Kidney (tissue), 13 donors: ENCODE measurements at regions not wholly inside any gene's neighbourhood (a gene's known extent, or its start where the extent isn't known, plus 50 kb on each side); places are given as distances from the start of the nearest gene placed in this dataset.

Experiments used
- DNase-seq, 5 donors: peaks; one replicate each; pipeline ENCODE4 v3.0.0-alpha.2; 2013 to 2020
- FAIRE-seq: peaks from 2 replicates; lab custom pipeline; 2012; peaks lifted over from hg19 to GRCh38; lab: Jason Lieb, UNC
- H3K27ac ChIP-seq, 2 donors: one replicate each; pipeline ENCODE4 v1.7.0; 2013; ENCODE audit warnings: low read depth in 2 of 2, low read length in 2 of 2, inconsistent platforms in 1 of 2
- H3K27me3 ChIP-seq: one replicate; pipeline ENCODE4 v1.7.1; 2013; ENCODE audit warnings: low read length, inconsistent platforms; ENCODE audit not compliant: control insufficient read depth, insufficient read depth
- H3K36me3 ChIP-seq, 3 donors: one replicate each; pipeline versions ENCODE4 v1.7.0 to v1.7.1; 2013; ENCODE audit warnings: low read length in 3 of 3, control low read depth in 1 of 3, inconsistent platforms in 1 of 3; ENCODE audit not compliant: insufficient read depth in 3 of 3, control insufficient read depth in 2 of 3
- H3K4me1 ChIP-seq, 3 donors: one replicate each; pipeline versions ENCODE4 v1.7.0 to v1.7.1; 2013; ENCODE audit warnings: low read length in 3 of 3, inconsistent platforms in 1 of 3, low read depth in 1 of 3; ENCODE audit not compliant: control insufficient read depth in 2 of 3, insufficient read depth in 2 of 3
- H3K4me3 ChIP-seq, 3 donors: one replicate each; pipeline versions ENCODE4 v1.7.0 to v1.8.1; 2013; ENCODE audit warnings: low read length in 3 of 3, control low read depth in 1 of 3, inconsistent platforms in 1 of 3
- H3K9ac ChIP-seq, 3 donors: one replicate each; pipeline versions ENCODE4 v1.7.0 to v1.7.1; 2013; ENCODE audit warnings: low read length in 3 of 3, control low read depth in 1 of 3, inconsistent platforms in 1 of 3
- H3K9me3 ChIP-seq, 3 donors: one replicate each; pipeline versions ENCODE4 v1.7.0 to v1.7.1; 2013; ENCODE audit warnings: low read length in 3 of 3, control low read depth in 1 of 3, inconsistent platforms in 1 of 3; ENCODE audit not compliant: control insufficient read depth in 2 of 3, insufficient read depth in 1 of 3
- intact Hi-C: fragments of 100-400 bp; cut with DNase I; formaldehyde crosslinking; loops from one replicate; pipeline ENCODE4 v1.11.1; 2022
- TF ChIP-seq, protein P1 (sequence below): IDR thresholded peaks from 3 replicates; pipeline ENCODE4 v1.5.1; 2012; ENCODE audit warnings: mild to moderate bottlenecking, moderate library complexity, borderline replicate concordance; ENCODE audit not compliant: insufficient read depth; ENCODE audit errors: extremely low read depth
- donor health status: control.
- donor health status: control.
- donor health status: control.
- donor health status: control.
- donor health status: control.
- donor health status: DM: yes; HTN: yes; CAD: no.
- donor health status: Normal renal cell carcinoma (clear cell type).

DNA sequence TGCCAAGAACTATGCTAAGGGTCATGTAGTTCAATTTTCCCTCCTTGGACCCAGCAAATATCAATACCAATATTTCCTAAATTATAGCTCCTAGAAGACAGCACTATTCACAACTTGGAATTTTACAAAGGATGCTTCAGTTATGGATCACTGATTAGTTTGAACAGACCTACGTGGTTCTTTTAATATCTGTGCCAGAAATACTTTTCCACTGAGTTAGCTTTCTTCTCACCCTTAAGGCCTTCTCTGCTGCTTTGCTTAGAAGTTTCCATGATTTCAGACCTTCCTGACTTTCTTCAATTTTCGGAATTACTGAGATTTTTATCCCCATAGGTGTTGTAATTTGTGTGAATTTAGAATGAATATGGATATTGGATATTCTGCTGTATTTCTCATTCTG lies 380.4 kb downstream of the PSAT1 start:
- DNase-seq (no peak), FAIRE-seq (no peak)
- no peak overlapping the region for H3K9ac ChIP-seq
- H3K4me3 ChIP-seq, result no peak overlapping the region
- H3K27me3 ChIP-seq, result no peaks in the 10 kb centered on the region
- TF ChIP-seq, protein P1, sequence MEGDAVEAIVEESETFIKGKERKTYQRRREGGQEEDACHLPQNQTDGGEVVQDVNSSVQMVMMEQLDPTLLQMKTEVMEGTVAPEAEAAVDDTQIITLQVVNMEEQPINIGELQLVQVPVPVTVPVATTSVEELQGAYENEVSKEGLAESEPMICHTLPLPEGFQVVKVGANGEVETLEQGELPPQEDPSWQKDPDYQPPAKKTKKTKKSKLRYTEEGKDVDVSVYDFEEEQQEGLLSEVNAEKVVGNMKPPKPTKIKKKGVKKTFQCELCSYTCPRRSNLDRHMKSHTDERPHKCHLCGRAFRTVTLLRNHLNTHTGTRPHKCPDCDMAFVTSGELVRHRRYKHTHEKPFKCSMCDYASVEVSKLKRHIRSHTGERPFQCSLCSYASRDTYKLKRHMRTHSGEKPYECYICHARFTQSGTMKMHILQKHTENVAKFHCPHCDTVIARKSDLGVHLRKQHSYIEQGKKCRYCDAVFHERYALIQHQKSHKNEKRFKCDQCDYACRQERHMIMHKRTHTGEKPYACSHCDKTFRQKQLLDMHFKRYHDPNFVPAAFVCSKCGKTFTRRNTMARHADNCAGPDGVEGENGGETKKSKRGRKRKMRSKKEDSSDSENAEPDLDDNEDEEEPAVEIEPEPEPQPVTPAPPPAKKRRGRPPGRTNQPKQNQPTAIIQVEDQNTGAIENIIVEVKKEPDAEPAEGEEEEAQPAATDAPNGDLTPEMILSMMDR, result no peak
- H3K9me3 ChIP-seq, result no peaks in the 10 kb centered on the region
- H3K27ac ChIP-seq, result no peak overlapping the region
- H3K4me1 ChIP-seq, result no peaks in the 10 kb centered on the region
- H3K36me3 ChIP-seq, result no peaks in the 10 kb centered on the region
- intact Hi-C loops, result no loop called here

DNA sequence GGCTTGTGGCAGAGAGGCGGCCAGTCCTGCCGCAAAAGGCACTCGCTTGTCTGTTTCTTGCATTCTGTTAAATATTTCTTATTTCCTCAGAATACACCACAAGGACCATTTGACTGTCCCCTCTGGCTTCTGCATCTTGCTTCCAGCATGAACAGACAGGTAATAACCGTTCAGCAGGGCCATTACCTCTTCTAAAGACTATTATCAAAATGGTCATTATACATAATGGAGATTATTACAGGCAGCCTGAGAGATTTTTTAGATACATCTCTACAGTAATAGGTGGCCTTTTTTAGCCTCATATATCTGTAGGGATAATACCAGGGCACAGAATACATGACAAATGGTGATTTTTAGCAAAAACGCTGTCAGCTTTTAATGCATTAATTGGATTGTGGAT lies 382.0 kb downstream of the PSAT1 start:
- FAIRE-seq (no peak), DNase-seq (no peak)
- Histone ChIP-seq H3K9ac (no peak overlapping the region), H3K4me1 (no peaks in the 10 kb centered on the region), H3K36me3 (no peaks in the 10 kb centered on the region), H3K27me3 (no peaks in the 10 kb centered on the region), H3K27ac (no peak overlapping the region), H3K9me3 (no peaks in the 10 kb centered on the region), H3K4me3 (no peak overlapping the region)
- TF ChIP-seq, protein P1, result no peak
- intact Hi-C loops, result no loop called here

DNA sequence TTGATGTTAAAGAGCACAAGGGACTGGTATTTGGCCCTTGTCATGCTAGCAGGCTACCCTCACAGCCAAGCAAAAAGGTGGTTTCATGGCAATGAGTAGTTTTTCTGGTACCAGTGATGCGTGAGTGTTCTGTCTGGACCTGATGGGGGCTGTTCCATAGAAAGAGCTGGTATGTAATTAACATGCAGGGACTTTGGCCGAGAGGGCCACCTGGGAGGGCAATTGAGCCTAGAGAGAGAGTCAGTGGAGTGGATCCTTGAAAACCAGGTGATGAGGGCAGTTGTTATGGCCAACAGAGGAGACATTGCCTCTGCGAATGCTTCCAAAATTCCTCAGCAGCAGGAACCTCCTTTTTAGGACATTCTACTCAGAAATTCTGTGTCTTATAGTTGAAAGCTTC lies 383.3 kb downstream of the PSAT1 start:
- peak in 3 of 5 donors; percentile 21 to 50 (median 39) for DNase-seq
- H3K27ac ChIP-seq, result no peak overlapping the region
- H3K36me3 ChIP-seq, result no peaks in the 10 kb centered on the region
- no peak overlapping the region for H3K9ac ChIP-seq
- no peaks in the 10 kb centered on the region for H3K9me3 ChIP-seq
- TF ChIP-seq, protein P1, result no peak
- H3K27me3 ChIP-seq, result no peaks in the 10 kb centered on the region
- intact Hi-C loops, result no loop called here
- no peak for FAIRE-seq
- H3K4me3 ChIP-seq, result no peak overlapping the region
- H3K4me1 ChIP-seq, result no peaks in the 10 kb centered on the region

- no peak overlapping the region for H3K27ac ChIP-seq
- intact Hi-C loops, result no loop called here
- DNase-seq (peak in 2 of 5 donors; percentile 39 to 85), FAIRE-seq (no peak)
- H3K36me3 ChIP-seq, result no peaks in the 10 kb centered on the region
- H3K27me3 ChIP-seq, result no peaks in the 10 kb centered on the region
- no peak overlapping the region for H3K9ac ChIP-seq
- no peaks in the 10 kb centered on the region for H3K4me1 ChIP-seq
- H3K4me3 ChIP-seq, result no peak overlapping the region
- TF ChIP-seq, protein P1, result no peak
- no peaks in the 10 kb centered on the region for H3K9me3 ChIP-seq
Observed at GRCh38 chr9:78682216-78682615, 385.3 kb downstream of the PSAT1 start.
